ENCODE measurements at regions not wholly inside any gene's neighbourhood (a gene's known extent, or its start where the extent isn't known, plus 50 kb on each side); places are given as distances from the start of the nearest gene placed in this dataset.

- no peak for DNase-seq
Measured at GRCh38 chr16:64211331-64211730, 910.5 kb downstream of the CDH11 start.

GRCh38 chr16:64206862-64207261 lies 915.0 kb downstream of the CDH11 start:
- no peak for DNase-seq

GRCh38 chr16:64203126-64203525 lies 918.7 kb downstream of the CDH11 start:
- no peak for DNase-seq

- DNase-seq: no peak
Measured at GRCh38 chr16:64202571-64202970, 919.3 kb downstream of the CDH11 start.

GRCh38 chr16:64196444-64196843 lies 925.4 kb downstream of the CDH11 start:
- no peak for DNase-seq

GRCh38 chr16:64185954-64186353 lies 935.9 kb downstream of the CDH11 start:
- no peak for DNase-seq

GRCh38 chr16:64184156-64184555 lies 937.7 kb downstream of the CDH11 start:
- DNase-seq: no peak

- DNase-seq: no peak
Measured at GRCh38 chr16:64182985-64183384, 938.9 kb downstream of the CDH11 start.

GRCh38 chr16:64181271-64181925 lies 940.5 kb downstream of the CDH11 start:
- DNase-seq: no peak

GRCh38 chr16:64180136-64180900 lies 941.5 kb downstream of the CDH11 start:
- DNase-seq: no peak

- no peak for DNase-seq
Measured at GRCh38 chr16:64174327-64174726, 947.5 kb downstream of the CDH11 start.

- DNase-seq: no peak
Measured at GRCh38 chr16:64172652-64173051, 949.2 kb downstream of the CDH11 start.

GRCh38 chr16:64172226-64172625 lies 949.6 kb downstream of the CDH11 start:
- no peak for DNase-seq

GRCh38 chr16:64171632-64172031 lies 950.2 kb downstream of the CDH11 start:
- no peak for DNase-seq

GRCh38 chr16:64168371-64168770 lies 953.5 kb downstream of the CDH11 start:
- DNase-seq: no peak

- no peak for DNase-seq
Measured at GRCh38 chr16:64167936-64168335, 953.9 kb downstream of the CDH11 start.

GRCh38 chr16:64165368-64165767 lies 956.5 kb downstream of the CDH11 start:
- no peak for DNase-seq

GRCh38 chr16:64162613-64163375 lies 959.1 kb downstream of the CDH11 start:
- DNase-seq: no peak

- no peak for DNase-seq
Measured at GRCh38 chr16:64159976-64160375, 961.9 kb downstream of the CDH11 start.

GRCh38 chr16:64158941-64159588 lies 962.8 kb downstream of the CDH11 start:
- no peak for DNase-seq

- DNase-seq: no peak
Measured at GRCh38 chr16:64153718-64154117, 968.1 kb downstream of the CDH11 start.

- DNase-seq: no peak
Measured at GRCh38 chr16:64151990-64152767, 969.7 kb downstream of the CDH11 start.

- no peak for DNase-seq
Measured at GRCh38 chr16:64150193-64150592, 971.7 kb downstream of the CDH11 start.
